ENCODE measurements at regions not wholly inside any gene's neighbourhood (a gene's known extent, or its start where the extent isn't known, plus 50 kb on each side); places are given as distances from the start of the nearest gene placed in this dataset.

GRCh38 chr12:34402899-34403705 lies 380.8 kb downstream of the ALG10 start:
- Histone ChIP-seq H3K4me3 (no peak overlapping the region), H3K36me3 (replicated peaks in 1 of 2; ENCODE audit: insufficient read depth in 1 of 2, low read depth in 2 of 2) (no peaks in the 10 kb centered on the region), H3K27ac (no peak overlapping the region), H3K9me3 (peaks cover 0 to 82% (median 0%) of the 10 kb centered on the region in 3 donors), H3K27me3 (no peaks in the 10 kb centered on the region), H3K4me1 (no peaks in the 10 kb centered on the region)
- ATAC-seq (no peak), DNase-seq (peak in 3 of 4 donors; percentile 2 to 6 (median 6))
- intact Hi-C loops (cut with DNase I): no loop called here
- no peak for TF ChIP-seq CTCF (IDR thresholded peaks at IDR 0.05)
- no peak for TF ChIP-seq POLR2A (IDR thresholded peaks at IDR 0.05)
- 53% methylated on average over 30 to 33 of the region's 33 CpGs for WGBS, 2 donors

- H3K27me3 ChIP-seq: no peaks in the 10 kb centered on the region
- H3K4me1 ChIP-seq: no peaks in the 10 kb centered on the region
- DNase-seq (peak in 3 of 4 donors; percentile 1 to 2 (median 1)), ATAC-seq (no peak)
- intact Hi-C loops (cut with DNase I): no loop called here
- no peak for TF ChIP-seq POLR2A (IDR thresholded peaks at IDR 0.05)
- no peak for TF ChIP-seq CTCF (IDR thresholded peaks at IDR 0.05)
- H3K27ac ChIP-seq: no peak overlapping the region
- no peaks in the 10 kb centered on the region for H3K36me3 ChIP-seq (replicated peaks in 1 of 2; ENCODE audit: insufficient read depth in 1 of 2, low read depth in 2 of 2)
- peaks cover 0 to 77% (median 0%) of the 10 kb centered on the region in 3 donors for H3K9me3 ChIP-seq
- no peak overlapping the region for H3K4me3 ChIP-seq
- WGBS, 2 donors: 34 to 37% methylated on average over 14 to 19 of the region's 19 CpGs
Measured at GRCh38 chr12:34403706-34404376, 381.5 kb downstream of the ALG10 start.

- intact Hi-C loops (cut with DNase I): no loop called here
- no peaks in the 10 kb centered on the region for H3K4me1 ChIP-seq
- H3K27me3 ChIP-seq: no peaks in the 10 kb centered on the region
- no peak overlapping the region for H3K4me3 ChIP-seq
- ATAC-seq (no peak), DNase-seq (peak in 2 of 4 donors; percentile 1 to 2)
- TF ChIP-seq CTCF (IDR thresholded peaks at IDR 0.05) (no peak), POLR2A (IDR thresholded peaks at IDR 0.05) (no peak)
- H3K9me3 ChIP-seq: peaks cover 0 to 73% (median 0%) of the 10 kb centered on the region in 3 donors
- no peaks in the 10 kb centered on the region for H3K36me3 ChIP-seq (replicated peaks in 1 of 2; ENCODE audit: insufficient read depth in 1 of 2, low read depth in 2 of 2)
- H3K27ac ChIP-seq: no peak overlapping the region
- WGBS, 2 donors: 48 to 68% methylated on average over 16 to 19 of the region's 19 CpGs
Measured at GRCh38 chr12:34404377-34405285, 382.3 kb downstream of the ALG10 start.

- no peaks in the 10 kb centered on the region for H3K36me3 ChIP-seq (replicated peaks in 1 of 2; ENCODE audit: insufficient read depth in 1 of 2, low read depth in 2 of 2)
- H3K27me3 ChIP-seq: no peaks in the 10 kb centered on the region
- intact Hi-C loops (cut with DNase I): no loop called here
- peak; percentile 0 to 3 (median 1) for DNase-seq
- no peak for ATAC-seq
- H3K4me1 ChIP-seq: no peaks in the 10 kb centered on the region
- H3K9me3 ChIP-seq: peaks cover 0 to 70% (median 0%) of the 10 kb centered on the region in 3 donors
- no peak overlapping the region for H3K27ac ChIP-seq
- WGBS, 2 donors: 46 to 58% methylated on average over 18 to 22 of the region's 22 CpGs
- TF ChIP-seq POLR2A (IDR thresholded peaks at IDR 0.05) (no peak), CTCF (IDR thresholded peaks at IDR 0.05) (no peak)
- no peak overlapping the region for H3K4me3 ChIP-seq
Measured at GRCh38 chr12:34405286-34406227, 383.3 kb downstream of the ALG10 start.

All from body of pancreas (tissue), 4 donors.